ENCODE measurements at regions not wholly inside any gene's neighbourhood (a gene's known extent, or its start where the extent isn't known, plus 50 kb on each side); places are given as distances from the start of the nearest gene placed in this dataset.

GRCh38 chr2:128988967-128989366 lies 670.3 kb upstream of the HS6ST1 start:
- peaks cover 5% of the 10 kb centered on the region; the same call in 1 of the 2 replicates for H3K27me3 ChIP-seq (ENCODE audit: low read depth, low read length)
- H4K20me1 ChIP-seq (ENCODE audit: insufficient read depth, low read length), result no peaks in the 10 kb centered on the region
- no peaks in the 10 kb centered on the region for H3K79me2 ChIP-seq (ENCODE audit: low read length)
- no peak overlapping the region for H3K27ac ChIP-seq (ENCODE audit: low read length)
- no peaks in the 10 kb centered on the region for H3K4me1 ChIP-seq (ENCODE audit: low read length)
- H2AFZ ChIP-seq (ENCODE audit: low read depth, low read length), result no peak overlapping the region
- H3K4me3 ChIP-seq (ENCODE audit: low read length), result no peak overlapping the region
- no peak overlapping the region for H3K4me2 ChIP-seq (ENCODE audit: low read length)
- no peaks in the 10 kb centered on the region for H3K36me3 ChIP-seq (replicated peaks; ENCODE audit: low read depth, low read length)
- H3K9ac ChIP-seq (ENCODE audit: low read length), result no peak overlapping the region
- no peaks in the 10 kb centered on the region; the same call in 1 of the 2 replicates for H3K9me3 ChIP-seq (ENCODE audit: insufficient read depth, low read length)
- no peak for TF ChIP-seq CTCF (IDR thresholded peaks at IDR 0.05; ENCODE audit: low read depth, low read length)
- no peak for TF ChIP-seq EZH2phosphoT487 (IDR thresholded peaks at IDR 0.05; ENCODE audit: low read depth)

GRCh38 chr2:128995086-128995485 lies 676.4 kb upstream of the HS6ST1 start:
- Histone ChIP-seq H3K9ac (ENCODE audit: low read length) (no peak overlapping the region), H3K79me2 (ENCODE audit: low read length) (no peaks in the 10 kb centered on the region), H3K27me3 (ENCODE audit: low read depth, low read length) (peaks cover 5% of the 10 kb centered on the region; the same call in 1 of the 2 replicates), H3K27ac (ENCODE audit: low read length) (no peak overlapping the region), H3K4me3 (ENCODE audit: low read length) (no peak overlapping the region), H4K20me1 (ENCODE audit: insufficient read depth, low read length) (no peaks in the 10 kb centered on the region), H3K4me2 (ENCODE audit: low read length) (no peak overlapping the region), H3K4me1 (ENCODE audit: low read length) (no peaks in the 10 kb centered on the region), H3K36me3 (replicated peaks; ENCODE audit: low read depth, low read length) (no peaks in the 10 kb centered on the region), H2AFZ (ENCODE audit: low read depth, low read length) (no peak overlapping the region), H3K9me3 (ENCODE audit: insufficient read depth, low read length) (no peaks in the 10 kb centered on the region; the same call in 1 of the 2 replicates)
- no peak for TF ChIP-seq EZH2phosphoT487 (IDR thresholded peaks at IDR 0.05; ENCODE audit: low read depth)
- TF ChIP-seq CTCF (IDR thresholded peaks at IDR 0.05; ENCODE audit: low read depth, low read length), result no peak

GRCh38 chr2:128996078-128996477 lies 677.4 kb upstream of the HS6ST1 start:
- Histone ChIP-seq H3K4me2 (ENCODE audit: low read length) (no peak overlapping the region), H3K27me3 (ENCODE audit: low read depth, low read length) (peaks cover 5% of the 10 kb centered on the region; the same call in 1 of the 2 replicates)

More at GRCh38 chr2:128996078-128996477, 677.4 kb upstream of the HS6ST1 start:
- Histone ChIP-seq H2AFZ (ENCODE audit: low read depth, low read length) (no peak overlapping the region), H3K4me1 (ENCODE audit: low read length) (no peaks in the 10 kb centered on the region), H3K27ac (ENCODE audit: low read length) (no peak overlapping the region), H3K79me2 (ENCODE audit: low read length) (no peaks in the 10 kb centered on the region), H3K9me3 (ENCODE audit: insufficient read depth, low read length) (no peaks in the 10 kb centered on the region; the same call in 1 of the 2 replicates), H3K4me3 (ENCODE audit: low read length) (no peak overlapping the region), H3K9ac (ENCODE audit: low read length) (no peak overlapping the region), H4K20me1 (ENCODE audit: insufficient read depth, low read length) (no peaks in the 10 kb centered on the region), H3K36me3 (replicated peaks; ENCODE audit: low read depth, low read length) (no peaks in the 10 kb centered on the region)
- no peak for TF ChIP-seq CTCF (IDR thresholded peaks at IDR 0.05; ENCODE audit: low read depth, low read length)
- TF ChIP-seq EZH2phosphoT487 (IDR thresholded peaks at IDR 0.05; ENCODE audit: low read depth), result no peak
